HuH-7.5 (cell line): ENCODE measurements at regions not wholly inside any gene's neighbourhood (a gene's known extent, or its start where the extent isn't known, plus 50 kb on each side); places are given as distances from the start of the nearest gene placed in this dataset.
"Not testable (repeated sequence)": the region's sequence is repeated elsewhere in the genome, so short reads cannot be mapped to it uniquely, and the experiment has no call there.

Source experiments
- DNase-seq: peaks from one replicate; pipeline ENCODE4 v3.0.0; 2011; ENCODE audit warnings: low spot score

DNA sequence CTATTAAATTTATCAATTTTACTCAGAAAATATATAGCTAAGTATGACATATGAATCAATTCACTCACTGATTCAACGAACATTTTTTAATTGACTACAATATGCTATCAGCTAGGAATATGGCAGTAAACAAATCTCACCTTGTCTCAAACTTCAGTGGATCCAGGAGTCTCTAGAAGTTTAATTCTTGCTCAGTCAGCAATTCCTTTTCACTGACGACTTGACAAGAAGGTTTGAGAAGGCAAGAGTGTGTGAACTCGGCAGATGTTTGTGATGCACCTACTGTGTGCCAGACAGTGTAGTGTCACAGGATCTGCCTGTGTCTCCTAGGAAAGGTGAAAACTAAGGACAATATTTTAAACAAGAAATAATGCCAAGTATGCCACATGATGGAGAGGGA lies 4175.7 kb upstream of the OR11H1 start:
- DNase-seq = not testable (repeated sequence)

DNA sequence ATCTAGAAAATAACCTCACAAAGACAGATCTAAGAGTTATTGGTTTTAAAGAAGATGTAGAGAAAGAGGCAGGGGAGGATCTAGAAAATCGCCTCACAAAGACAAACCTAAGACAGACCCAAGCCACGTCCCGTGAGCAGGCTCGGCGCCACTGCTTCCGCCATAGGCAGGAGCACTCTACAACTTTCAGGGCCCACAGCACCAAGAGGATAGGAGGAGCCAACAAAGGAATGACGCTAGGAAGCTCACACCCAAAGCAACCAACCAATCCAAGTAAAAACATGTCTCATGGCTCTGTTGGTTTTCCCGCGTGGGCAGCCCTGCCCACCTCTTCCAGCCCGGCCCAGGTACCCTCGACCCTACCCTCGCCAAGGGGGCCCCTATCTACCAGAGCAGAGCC lies 4167.4 kb upstream of the OR11H1 start:
- no peak for DNase-seq

DNA sequence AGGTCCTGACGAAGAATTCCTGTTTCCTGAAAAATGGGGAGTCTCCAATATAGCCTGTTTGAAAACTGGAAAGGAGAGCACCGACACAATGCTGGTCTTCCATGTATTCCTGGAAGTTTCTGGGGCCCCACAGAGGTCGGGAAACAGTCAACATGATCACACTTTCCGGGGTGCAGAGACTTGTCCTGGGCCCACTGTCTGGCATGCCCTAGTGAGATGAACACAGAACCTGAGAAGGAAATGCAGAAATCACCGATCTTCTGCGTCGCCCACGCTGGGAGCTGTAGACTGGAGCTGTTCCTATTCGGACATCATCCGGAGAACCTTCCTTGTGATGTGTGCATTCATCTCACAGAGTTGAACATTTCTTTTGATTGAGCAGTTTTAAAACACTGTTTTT lies 4166.5 kb upstream of the OR11H1 start:
- DNase-seq = not testable (repeated sequence)

DNA sequence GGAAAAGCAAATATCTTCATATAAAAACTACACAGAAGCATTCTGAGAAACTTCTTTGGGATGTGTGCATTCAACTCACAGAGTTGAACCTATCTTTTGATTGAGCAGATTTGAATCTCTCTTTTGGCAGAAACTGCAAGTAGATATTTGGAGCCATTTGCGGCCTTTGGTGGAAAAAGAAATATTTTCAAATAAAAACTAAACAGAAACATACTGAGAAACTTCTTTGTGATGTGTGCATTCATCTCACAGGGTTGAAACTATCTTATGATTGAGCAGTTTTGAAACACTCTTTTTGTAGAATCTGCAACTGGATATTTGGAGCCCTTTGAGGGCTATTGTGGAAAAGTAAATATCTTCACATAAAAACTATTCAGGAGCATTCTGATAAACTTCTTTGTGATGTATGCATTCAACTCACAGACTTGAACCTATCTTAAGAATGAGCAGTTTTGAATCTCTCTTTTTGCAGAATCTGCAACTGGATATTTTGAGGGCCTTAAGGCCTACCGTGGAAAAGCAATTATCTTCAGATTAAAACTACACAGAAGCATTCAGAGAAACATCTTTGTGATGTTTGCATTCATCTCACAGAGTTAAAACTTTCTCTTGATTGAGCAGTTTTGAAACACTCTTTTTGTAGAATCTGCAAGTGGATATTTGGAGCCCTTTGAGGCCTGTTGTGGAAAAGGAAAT lies 4158.2 kb upstream of the OR11H1 start:
- not testable (repeated sequence) for DNase-seq

DNA sequence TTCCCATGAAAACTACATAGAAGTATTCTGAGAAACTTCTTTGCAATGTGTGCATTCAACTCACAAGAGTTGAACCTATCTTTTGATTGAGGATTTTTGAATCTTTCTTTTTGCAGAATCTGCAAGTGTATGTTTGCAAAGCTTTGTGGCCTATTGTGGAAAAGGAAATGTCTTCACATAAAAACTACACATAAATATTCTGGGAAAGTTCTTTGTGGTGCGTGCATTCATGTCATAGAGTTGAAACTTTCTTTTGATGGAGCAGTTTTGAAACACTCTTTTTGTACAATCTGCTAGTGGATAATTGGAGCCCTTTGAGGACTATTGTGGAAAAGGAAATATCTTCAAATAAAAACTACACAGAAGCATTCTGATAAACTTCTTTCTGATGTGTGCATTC lies 4157.7 kb upstream of the OR11H1 start:
- not testable (repeated sequence) for DNase-seq
